Right cardiac atrium (tissue), 5 donors: ENCODE measurements at regions not wholly inside any gene's neighbourhood (a gene's known extent, or its start where the extent isn't known, plus 50 kb on each side); places are given as distances from the start of the nearest gene placed in this dataset.

Experiments
- ATAC-seq, 2 donors: fragments of 200-7000 bp; cut with Tn5 transposase; one replicate each; pipeline versions ENCODE4 v1.8.0 to v1.9.1; 2020; ENCODE audit warnings: moderate library complexity in 2 of 2, mild to moderate bottlenecking in 1 of 2
- DNase-seq, 3 donors: peaks; one replicate each; pipeline ENCODE4 v3.0.0-alpha.2; 2020
- H3K27ac ChIP-seq: one replicate; pipeline ENCODE4 v1.5.1; 2013; ENCODE audit warnings: mild to moderate bottlenecking, low read length, control low read depth, moderate library complexity
- H3K27me3 ChIP-seq: one replicate; pipeline ENCODE4 v1.6.1; 2013; ENCODE audit not compliant: control insufficient read depth, insufficient read depth
- H3K4me1 ChIP-seq: one replicate; pipeline ENCODE4 v1.6.1; 2013; ENCODE audit warnings: low read length; ENCODE audit not compliant: control insufficient read depth, insufficient read depth
- H3K4me3 ChIP-seq: one replicate; pipeline ENCODE4 v1.5.1; 2013; ENCODE audit warnings: low read length, control low read depth
- H3K9me3 ChIP-seq: one replicate; pipeline ENCODE4 v1.6.1; 2013; ENCODE audit warnings: low read length; ENCODE audit not compliant: control insufficient read depth
- WGBS: extraction: QIAGEN DNeasy Blood & Tissue Kit; methylation state at CpG from one replicate; pipeline ENCODE4 v1.1.7; 2013; 5-methylcytosine and 5-hydroxymethylcytosine counted together
- intact Hi-C, 4 donors: fragments of 100-400 bp; cut with DNase I; formaldehyde crosslinking; loops; one replicate each; pipeline versions ENCODE4 v1.11.0 to v1.14.0; 2022 to 2023
- donor health status: healthy with polysubstance abuse.
- donor health status: DM: no; HTN: yes; CAD: no.
- donor health status: DM: no; HTN: no; CAD: no.
- donor health status: DM: no; HTN: yes; CAD: no; lungs with severe emphysema.
- donor health status: DM: yes; HTN: yes; CAD: no.

- DNase-seq (no peak), ATAC-seq (no peak)
- 90% methylated on average over 11 of the region's 11 CpGs for WGBS
- H3K9me3 ChIP-seq, result no peaks in the 10 kb centered on the region
- no peak overlapping the region for H3K4me3 ChIP-seq
- H3K27ac ChIP-seq, result no peak overlapping the region
- H3K4me1 ChIP-seq, result no peaks in the 10 kb centered on the region
- H3K27me3 ChIP-seq, result no peaks in the 10 kb centered on the region
- intact Hi-C loops, result no loop called here
These were observed 93.7 kb upstream of the CTNND2 start for GRCh38 chr5:11997942-11998341.

- H3K27ac ChIP-seq, result no peak overlapping the region
- H3K4me1 ChIP-seq, result no peaks in the 10 kb centered on the region
- H3K9me3 ChIP-seq, result no peaks in the 10 kb centered on the region
- no peak for DNase-seq
- 77% methylated on average over 2 of the region's 2 CpGs for WGBS
- H3K27me3 ChIP-seq, result no peaks in the 10 kb centered on the region
- H3K4me3 ChIP-seq, result no peak overlapping the region
- intact Hi-C loops, result no loop called here
- ATAC-seq, result no peak
These were observed 88.3 kb upstream of the CTNND2 start for GRCh38 chr5:11992518-11992917.

GRCh38 chr5:11985993-11986392, 81.7 kb upstream of the CTNND2 start:
- H3K4me3 ChIP-seq, result no peak overlapping the region
- WGBS, result 70% methylated on average over 2 of the region's 2 CpGs
- no peaks in the 10 kb centered on the region for H3K4me1 ChIP-seq
- DNase-seq (no peak), ATAC-seq (no peak)
- H3K9me3 ChIP-seq, result no peaks in the 10 kb centered on the region
- intact Hi-C loops, result no loop called here
- H3K27me3 ChIP-seq, result no peaks in the 10 kb centered on the region
- no peak overlapping the region for H3K27ac ChIP-seq

GRCh38 chr5:11984196-11984595, 80.0 kb upstream of the CTNND2 start:
- no peak overlapping the region for H3K27ac ChIP-seq
- no peak overlapping the region for H3K4me3 ChIP-seq
- 64% methylated on average over 1 of the region's 1 CpG for WGBS
- no peak for ATAC-seq
- no peaks in the 10 kb centered on the region for H3K27me3 ChIP-seq
- H3K4me1 ChIP-seq, result no peaks in the 10 kb centered on the region
- H3K9me3 ChIP-seq, result no peaks in the 10 kb centered on the region
- DNase-seq, result no peak
- intact Hi-C loops, result no loop called here

- ATAC-seq (no peak), DNase-seq (no peak)
- intact Hi-C loops, result no loop called here
- 86% methylated on average over 3 of the region's 3 CpGs for WGBS
- no peak overlapping the region for H3K4me3 ChIP-seq
- no peaks in the 10 kb centered on the region for H3K4me1 ChIP-seq
- H3K27ac ChIP-seq, result no peak overlapping the region
- H3K27me3 ChIP-seq, result no peaks in the 10 kb centered on the region
- H3K9me3 ChIP-seq, result no peaks in the 10 kb centered on the region
These were observed 77.7 kb upstream of the CTNND2 start for GRCh38 chr5:11981986-11982385.

- H3K27ac ChIP-seq, result no peak overlapping the region
- no peak for DNase-seq
- ATAC-seq, result no peak
- H3K4me3 ChIP-seq, result no peak overlapping the region
- no peaks in the 10 kb centered on the region for H3K4me1 ChIP-seq
- 60% methylated on average over 2 of the region's 2 CpGs for WGBS
- H3K9me3 ChIP-seq, result peaks cover 2% of the 10 kb centered on the region
- H3K27me3 ChIP-seq, result no peaks in the 10 kb centered on the region
- intact Hi-C loops, result no loop called here
These were observed 73.7 kb upstream of the CTNND2 start for GRCh38 chr5:11977904-11978303.

GRCh38 chr5:11973469-11973868, 69.2 kb upstream of the CTNND2 start:
- Histone ChIP-seq H3K4me1 (no peaks in the 10 kb centered on the region), H3K4me3 (no peak overlapping the region), H3K9me3 (peaks cover 3% of the 10 kb centered on the region), H3K27me3 (no peaks in the 10 kb centered on the region), H3K27ac (no peak overlapping the region)
- no peak for DNase-seq
- ATAC-seq, result no peak
- 64% methylated on average over 7 of the region's 7 CpGs for WGBS
- intact Hi-C loops, result no loop called here

GRCh38 chr5:11963227-11963626, 59.0 kb upstream of the CTNND2 start:
- ATAC-seq, result no peak
- DNase-seq, result no peak
- no peak overlapping the region for H3K27ac ChIP-seq
- intact Hi-C loops, result no loop called here
- no peaks in the 10 kb centered on the region for H3K9me3 ChIP-seq
- H3K27me3 ChIP-seq, result no peaks in the 10 kb centered on the region
- 89% methylated on average over 3 of the region's 3 CpGs for WGBS
- no peaks in the 10 kb centered on the region for H3K4me1 ChIP-seq
- no peak overlapping the region for H3K4me3 ChIP-seq

- H3K4me3 ChIP-seq, result no peak overlapping the region
- DNase-seq, result no peak
- no peaks in the 10 kb centered on the region for H3K4me1 ChIP-seq
- H3K9me3 ChIP-seq, result no peaks in the 10 kb centered on the region
- ATAC-seq, result no peak
- H3K27ac ChIP-seq, result no peak overlapping the region
- intact Hi-C loops, result no loop called here
- H3K27me3 ChIP-seq, result no peaks in the 10 kb centered on the region
- WGBS, result 26% methylated on average over 4 of the region's 4 CpGs
These were observed 57.9 kb upstream of the CTNND2 start for GRCh38 chr5:11962122-11962521.

- 47% methylated on average over 2 of the region's 2 CpGs for WGBS
These were observed 54.1 kb upstream of the CTNND2 start for GRCh38 chr5:11958321-11958720.

GRCh38 chr5:11955331-11955730, 51.1 kb upstream of the CTNND2 start:
- Histone ChIP-seq H3K27ac (no peak overlapping the region), H3K27me3 (no peaks in the 10 kb centered on the region), H3K4me3 (no peak overlapping the region), H3K9me3 (no peaks in the 10 kb centered on the region), H3K4me1 (no peaks in the 10 kb centered on the region)
- ATAC-seq (no peak), DNase-seq (no peak)
- intact Hi-C loops, result no loop called here

More at GRCh38 chr5:11958321-11958720, 54.1 kb upstream of the CTNND2 start:
- ATAC-seq (no peak), DNase-seq (no peak)
- Histone ChIP-seq H3K4me3 (no peak overlapping the region), H3K27ac (no peak overlapping the region), H3K27me3 (no peaks in the 10 kb centered on the region), H3K4me1 (no peaks in the 10 kb centered on the region), H3K9me3 (no peaks in the 10 kb centered on the region)
- intact Hi-C loops, result no loop called here
